ENCODE measurements at regions not wholly inside any gene's neighbourhood (a gene's known extent, or its start where the extent isn't known, plus 50 kb on each side); places are given as distances from the start of the nearest gene placed in this dataset.
A peak's percentile ranks its signal among the peaks of the same experiment; 100 is the strongest.
"Not testable (repeated sequence)": the region's sequence is repeated elsewhere in the genome, so short reads cannot be mapped to it uniquely, and the experiment has no call there.

DNA sequence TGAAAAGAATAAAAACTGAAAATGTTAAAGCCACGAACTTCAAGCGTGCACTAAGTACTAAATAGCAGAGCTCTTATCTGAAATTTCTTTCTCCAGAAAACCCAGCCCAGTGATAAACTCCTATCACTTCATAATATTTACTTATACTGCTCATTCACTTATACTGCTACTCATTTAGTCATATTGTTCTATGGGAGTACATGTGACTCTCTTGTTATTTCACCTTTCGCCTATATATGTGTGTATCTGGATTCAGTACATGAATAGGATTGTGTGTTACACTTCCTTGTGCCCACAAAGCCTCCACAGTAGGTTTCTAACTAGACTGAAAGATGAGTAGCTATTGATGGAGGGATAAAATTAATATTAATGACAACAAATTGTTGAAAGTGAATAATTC is 526.8 kb upstream of the GRAMD2B start:
- no peak for DNase-seq (ENCODE audit: low read depth)
- no peak overlapping the region for H3K4me3 ChIP-seq (ENCODE audit: control insufficient read depth, low read depth, low read length)
- TF ChIP-seq, protein P1, sequence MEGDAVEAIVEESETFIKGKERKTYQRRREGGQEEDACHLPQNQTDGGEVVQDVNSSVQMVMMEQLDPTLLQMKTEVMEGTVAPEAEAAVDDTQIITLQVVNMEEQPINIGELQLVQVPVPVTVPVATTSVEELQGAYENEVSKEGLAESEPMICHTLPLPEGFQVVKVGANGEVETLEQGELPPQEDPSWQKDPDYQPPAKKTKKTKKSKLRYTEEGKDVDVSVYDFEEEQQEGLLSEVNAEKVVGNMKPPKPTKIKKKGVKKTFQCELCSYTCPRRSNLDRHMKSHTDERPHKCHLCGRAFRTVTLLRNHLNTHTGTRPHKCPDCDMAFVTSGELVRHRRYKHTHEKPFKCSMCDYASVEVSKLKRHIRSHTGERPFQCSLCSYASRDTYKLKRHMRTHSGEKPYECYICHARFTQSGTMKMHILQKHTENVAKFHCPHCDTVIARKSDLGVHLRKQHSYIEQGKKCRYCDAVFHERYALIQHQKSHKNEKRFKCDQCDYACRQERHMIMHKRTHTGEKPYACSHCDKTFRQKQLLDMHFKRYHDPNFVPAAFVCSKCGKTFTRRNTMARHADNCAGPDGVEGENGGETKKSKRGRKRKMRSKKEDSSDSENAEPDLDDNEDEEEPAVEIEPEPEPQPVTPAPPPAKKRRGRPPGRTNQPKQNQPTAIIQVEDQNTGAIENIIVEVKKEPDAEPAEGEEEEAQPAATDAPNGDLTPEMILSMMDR (conservative IDR thresholded peaks at IDR 0.05; ENCODE audit: control insufficient read depth, insufficient read depth, low read depth, low read length) = no peak

DNA sequence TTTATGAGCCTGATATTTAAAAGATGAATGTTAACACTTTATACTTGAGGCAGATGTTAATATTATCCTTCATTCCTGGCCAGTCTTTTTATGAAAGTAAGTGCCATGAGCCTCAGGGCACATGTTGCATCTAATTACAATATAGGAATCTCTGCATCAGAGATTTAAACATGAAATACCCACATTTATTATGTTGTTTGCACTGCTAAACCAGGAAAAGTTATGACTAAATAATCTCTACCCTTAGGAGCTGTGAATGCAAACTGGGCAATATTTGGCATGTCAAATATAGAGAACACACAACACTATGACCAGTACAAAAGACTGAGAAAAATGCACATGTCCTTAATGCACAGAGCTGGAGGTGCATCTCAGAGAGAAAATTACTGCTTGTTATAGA is 526.1 kb upstream of the GRAMD2B start:
- TF ChIP-seq, protein P1 (conservative IDR thresholded peaks at IDR 0.05; ENCODE audit: control insufficient read depth, insufficient read depth, low read depth, low read length) = no peak
- H3K4me3 ChIP-seq (ENCODE audit: control insufficient read depth, low read depth, low read length) = no peak overlapping the region
- no peak for DNase-seq (ENCODE audit: low read depth)

DNA sequence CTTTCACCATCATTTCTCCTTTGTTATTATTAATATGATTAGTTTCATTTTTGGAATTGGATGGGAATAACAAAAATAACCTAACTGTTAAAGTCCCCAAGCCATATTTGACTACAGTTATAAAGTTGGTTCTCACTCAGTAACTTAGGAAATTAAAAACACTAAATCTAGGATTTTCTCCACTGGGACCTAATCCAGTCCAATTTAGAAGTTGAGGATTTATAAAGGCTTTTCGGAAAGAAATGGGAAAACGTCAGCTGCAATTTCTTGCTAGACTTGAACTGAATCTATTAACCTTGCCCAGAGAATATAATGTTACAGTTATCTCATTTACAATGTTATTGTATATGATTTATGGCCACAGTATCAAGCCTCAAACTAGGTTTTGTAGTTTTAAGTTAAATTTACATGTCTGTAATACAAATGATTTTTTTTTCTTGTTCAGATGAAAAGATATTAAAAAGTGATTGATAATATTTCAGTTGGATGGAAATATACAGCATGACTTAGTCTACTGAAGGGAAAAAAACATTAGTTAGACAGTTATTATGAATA is 524.3 kb upstream of the GRAMD2B start:
- DNase-seq (ENCODE audit: low read depth) = no peak
- H3K4me3 ChIP-seq (ENCODE audit: control insufficient read depth, low read depth, low read length) = no peak overlapping the region
- TF ChIP-seq, protein P1 (conservative IDR thresholded peaks at IDR 0.05; ENCODE audit: control insufficient read depth, insufficient read depth, low read depth, low read length) = no peak

DNA sequence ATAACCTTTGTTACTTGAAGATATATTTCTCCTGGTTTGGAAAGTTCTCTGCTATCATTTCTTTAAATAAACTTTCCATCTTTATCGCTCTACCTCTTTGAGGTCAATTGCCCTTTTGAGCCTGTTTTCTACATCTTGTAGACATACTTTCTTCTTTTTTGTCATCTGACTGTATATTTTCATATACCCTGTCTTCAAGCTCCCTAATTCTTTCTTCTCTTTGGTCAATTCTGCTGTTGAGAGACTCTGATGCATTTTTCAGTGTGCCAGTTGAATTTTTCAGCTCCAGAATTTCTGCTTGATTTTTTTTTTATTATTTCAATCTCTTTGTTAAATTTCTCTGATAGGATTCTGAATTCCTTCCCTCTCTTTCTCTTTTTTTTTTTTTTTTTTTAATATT is 511.2 kb upstream of the GRAMD2B start:
- no peak overlapping the region for H3K4me3 ChIP-seq (ENCODE audit: control insufficient read depth, low read depth, low read length)
- no peak for DNase-seq (ENCODE audit: low read depth)
- TF ChIP-seq, protein P1 (conservative IDR thresholded peaks at IDR 0.05; ENCODE audit: control insufficient read depth, insufficient read depth, low read depth, low read length) = no peak

DNA sequence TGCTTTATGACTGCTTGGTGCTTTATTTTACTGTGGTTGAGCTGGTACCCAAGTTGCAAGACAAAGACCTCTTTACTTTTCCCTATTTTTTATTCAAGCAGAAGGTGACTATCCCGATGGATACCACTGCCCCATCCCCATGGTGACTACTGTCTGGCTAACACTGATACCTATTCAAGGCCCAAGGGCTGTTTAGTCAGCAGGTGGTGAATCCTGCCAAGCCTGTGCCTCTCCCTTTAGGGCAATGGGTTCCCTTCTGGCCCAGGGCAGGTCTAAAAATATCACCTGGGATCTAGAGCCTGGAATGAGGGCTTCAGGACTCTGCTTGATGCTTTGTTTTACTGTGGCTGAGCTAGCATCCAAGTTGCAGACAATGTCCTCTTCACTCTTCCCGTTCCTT is 510.0 kb upstream of the GRAMD2B start:
- TF ChIP-seq, protein P1 (conservative IDR thresholded peaks at IDR 0.05; ENCODE audit: control insufficient read depth, insufficient read depth, low read depth, low read length) = no peak
- no peak overlapping the region for H3K4me3 ChIP-seq (ENCODE audit: control insufficient read depth, low read depth, low read length)
- no peak for DNase-seq (ENCODE audit: low read depth)

DNA sequence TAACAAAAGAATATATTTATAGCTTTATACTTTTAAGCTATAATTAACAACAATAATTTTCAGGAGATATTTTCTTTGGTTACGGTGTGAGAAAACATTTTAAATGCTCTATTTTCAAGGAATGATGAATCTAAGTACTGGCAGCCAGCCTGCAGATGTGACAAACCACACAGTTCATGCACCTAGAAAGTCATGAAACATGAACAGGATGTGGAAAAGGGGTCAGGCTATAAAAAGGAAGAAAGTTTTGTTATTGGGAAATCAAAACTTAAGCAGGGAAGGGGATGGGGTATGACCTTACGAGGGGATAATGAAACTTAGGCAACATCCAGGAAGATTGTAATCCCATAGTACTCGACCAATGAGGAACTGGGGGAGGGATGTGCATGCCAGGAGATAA is 508.7 kb upstream of the GRAMD2B start:
- TF ChIP-seq, protein P1 (conservative IDR thresholded peaks at IDR 0.05; ENCODE audit: control insufficient read depth, insufficient read depth, low read depth, low read length) = no peak
- no peak overlapping the region for H3K4me3 ChIP-seq (ENCODE audit: control insufficient read depth, low read depth, low read length)
- DNase-seq (ENCODE audit: low read depth) = peak; percentile 14

DNA sequence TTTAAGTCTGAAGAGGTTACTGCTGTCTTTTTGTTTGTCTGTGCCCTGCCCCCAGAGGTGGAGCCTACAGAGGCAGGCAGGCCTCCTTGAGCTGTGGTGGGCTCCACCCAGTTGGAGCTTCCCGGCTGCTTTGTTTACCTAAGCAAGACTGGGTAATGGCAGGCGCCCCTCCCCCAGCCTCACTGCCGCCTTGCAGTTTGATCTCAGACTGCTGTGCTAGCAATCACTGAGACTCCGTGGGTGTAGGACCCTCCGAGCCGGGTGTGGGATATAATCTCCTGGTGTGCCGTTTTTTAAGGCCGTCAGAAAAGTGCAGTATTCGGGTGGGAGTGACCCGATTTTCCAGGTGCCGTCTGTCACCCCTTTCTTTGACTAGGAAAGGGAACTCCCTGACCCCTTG is 499.3 kb upstream of the GRAMD2B start:
- not testable (repeated sequence) for DNase-seq (ENCODE audit: low read depth); H3K4me3 ChIP-seq (ENCODE audit: control insufficient read depth, low read depth, low read length)

All from fibroblast of mammary gland (primary cell).